Fibroblast of lung (primary cell): ENCODE measurements at regions not wholly inside any gene's neighbourhood (a gene's known extent, or its start where the extent isn't known, plus 50 kb on each side); places are given as distances from the start of the nearest gene placed in this dataset.

Experiments used
- DNase-seq, 2 donors: peaks; one replicate each; pipeline versions ENCODE4 v3.0.0 to v3.0.0-alpha.2; 2010; ENCODE audit warnings: low read depth in 2 of 2
- H2AFZ ChIP-seq: 2 replicates; pipeline ENCODE4 v1.5.1; 2012; ENCODE audit warnings: low read length, control low read depth, inconsistent platforms
- H3K27ac ChIP-seq: 2 replicates; pipeline ENCODE4 v1.5.1; 2011; ENCODE audit warnings: low read length, control low read depth; ENCODE audit not compliant: insufficient read depth
- H3K27me3 ChIP-seq: 2 replicates; pipeline ENCODE4 v1.5.1; 2011; ENCODE audit warnings: mild to moderate bottlenecking, low read length; ENCODE audit not compliant: control insufficient read depth, insufficient read depth
- H3K36me3 ChIP-seq: 2 replicates; pipeline ENCODE4 v1.5.1; 2011; ENCODE audit warnings: low read length; ENCODE audit not compliant: control insufficient read depth, insufficient read depth
- H3K4me1 ChIP-seq: 2 replicates; pipeline ENCODE4 v1.5.1; 2011; ENCODE audit warnings: low read length; ENCODE audit not compliant: control insufficient read depth, insufficient read depth; ENCODE audit errors: extremely low read depth
- H3K4me2 ChIP-seq: 2 replicates; pipeline ENCODE4 v1.5.1; 2011; ENCODE audit warnings: low read length, control low read depth; ENCODE audit not compliant: insufficient read depth; ENCODE audit errors: extremely low read depth
- H3K4me3 ChIP-seq, 4 experiments: fragments of 200-600 bp in 1 of 4; sonication (generic) in 1 of 4; replicated peaks in 1 of 4; 2 replicates each; pipeline ENCODE4 v1.5.1; 2011 to 2016; ENCODE audit warnings: low read length in 4 of 4, low read depth in 3 of 4, mild to moderate bottlenecking in 3 of 4, control low read depth in 2 of 4, inconsistent platforms in 1 of 4, mixed read lengths in 1 of 4; ENCODE audit not compliant: insufficient read depth in 1 of 4; ENCODE audit errors: control extremely low read depth in 1 of 4
- H3K79me2 ChIP-seq: 2 replicates; pipeline ENCODE4 v1.5.1; 2012; ENCODE audit warnings: mild to moderate bottlenecking, low read length, inconsistent platforms; ENCODE audit not compliant: control insufficient read depth, insufficient read depth
- H3K9ac ChIP-seq: 2 replicates; pipeline ENCODE4 v1.5.1; 2011; ENCODE audit warnings: mild to moderate bottlenecking, low read length, control low read depth; ENCODE audit not compliant: insufficient read depth
- H3K9me3 ChIP-seq: 2 replicates; pipeline ENCODE4 v1.5.1; 2012; ENCODE audit warnings: low read depth, low read length; ENCODE audit not compliant: control insufficient read depth, insufficient read depth
- H4K20me1 ChIP-seq: 2 replicates; pipeline ENCODE4 v1.5.1; 2011; ENCODE audit warnings: low read length; ENCODE audit not compliant: control insufficient read depth, insufficient read depth; ENCODE audit errors: extremely low read depth
- EZH2 ChIP-seq: IDR thresholded peaks from 2 replicates; pipeline ENCODE4 v1.5.1; 2012; ENCODE audit warnings: low read length, control low read depth, mild to moderate bottlenecking; ENCODE audit errors: missing control alignments
- TF ChIP-seq, protein P1 (sequence below), 2 donors: IDR thresholded peaks in 1 of 2; conservative IDR thresholded peaks in 1 of 2; 1 replicate in 1 of 2; 2 replicates in 1 of 2; pipeline ENCODE4 v1.5.1; 2011 to 2012; ENCODE audit warnings: low read length in 2 of 2, control low read depth in 1 of 2, inconsistent platforms in 1 of 2, low read depth in 1 of 2, mild to moderate bottlenecking in 1 of 2

- no peak overlapping the region for H3K9ac ChIP-seq
- TF ChIP-seq EZH2: no peak
- TF ChIP-seq, protein P1, sequence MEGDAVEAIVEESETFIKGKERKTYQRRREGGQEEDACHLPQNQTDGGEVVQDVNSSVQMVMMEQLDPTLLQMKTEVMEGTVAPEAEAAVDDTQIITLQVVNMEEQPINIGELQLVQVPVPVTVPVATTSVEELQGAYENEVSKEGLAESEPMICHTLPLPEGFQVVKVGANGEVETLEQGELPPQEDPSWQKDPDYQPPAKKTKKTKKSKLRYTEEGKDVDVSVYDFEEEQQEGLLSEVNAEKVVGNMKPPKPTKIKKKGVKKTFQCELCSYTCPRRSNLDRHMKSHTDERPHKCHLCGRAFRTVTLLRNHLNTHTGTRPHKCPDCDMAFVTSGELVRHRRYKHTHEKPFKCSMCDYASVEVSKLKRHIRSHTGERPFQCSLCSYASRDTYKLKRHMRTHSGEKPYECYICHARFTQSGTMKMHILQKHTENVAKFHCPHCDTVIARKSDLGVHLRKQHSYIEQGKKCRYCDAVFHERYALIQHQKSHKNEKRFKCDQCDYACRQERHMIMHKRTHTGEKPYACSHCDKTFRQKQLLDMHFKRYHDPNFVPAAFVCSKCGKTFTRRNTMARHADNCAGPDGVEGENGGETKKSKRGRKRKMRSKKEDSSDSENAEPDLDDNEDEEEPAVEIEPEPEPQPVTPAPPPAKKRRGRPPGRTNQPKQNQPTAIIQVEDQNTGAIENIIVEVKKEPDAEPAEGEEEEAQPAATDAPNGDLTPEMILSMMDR (conservative IDR thresholded peaks at IDR 0.05 in 1 of 2, IDR thresholded peaks at IDR 0.05 in 1 of 2; ENCODE audit: low read depth in 1 of 2, low read length in 2 of 2): no peak
- H3K4me3 ChIP-seq: no peak overlapping the region
- H3K27me3 ChIP-seq: no peaks in the 10 kb centered on the region
- H3K4me2 ChIP-seq: no peak overlapping the region
- no peak overlapping the region for H2AFZ ChIP-seq
- no peaks in the 10 kb centered on the region for H4K20me1 ChIP-seq
- H3K79me2 ChIP-seq: no peaks in the 10 kb centered on the region
- H3K27ac ChIP-seq: no peak overlapping the region
- no peaks in the 10 kb centered on the region for H3K4me1 ChIP-seq
- H3K9me3 ChIP-seq: no peaks in the 10 kb centered on the region
- no peak for DNase-seq
- no peaks in the 10 kb centered on the region for H3K36me3 ChIP-seq
Measured at GRCh38 chr6:139832493-139833305, 458.3 kb upstream of the CITED2 start.

GRCh38 chr6:139829576-139829975 is 455.1 kb upstream of the CITED2 start:
- H3K9me3 ChIP-seq: no peaks in the 10 kb centered on the region
- H2AFZ ChIP-seq: no peak overlapping the region
- H4K20me1 ChIP-seq: no peaks in the 10 kb centered on the region
- H3K79me2 ChIP-seq: no peaks in the 10 kb centered on the region
- no peak overlapping the region for H3K4me3 ChIP-seq
- H3K27me3 ChIP-seq: no peaks in the 10 kb centered on the region
- no peak overlapping the region for H3K4me2 ChIP-seq
- H3K4me1 ChIP-seq: no peaks in the 10 kb centered on the region
- no peaks in the 10 kb centered on the region for H3K36me3 ChIP-seq
- no peak for DNase-seq
- no peak overlapping the region for H3K9ac ChIP-seq
- no peak for TF ChIP-seq EZH2
- TF ChIP-seq, protein P1 (conservative IDR thresholded peaks at IDR 0.05 in 1 of 2, IDR thresholded peaks at IDR 0.05 in 1 of 2; ENCODE audit: low read depth in 1 of 2, low read length in 2 of 2): no peak
- H3K27ac ChIP-seq: no peak overlapping the region

DNA sequence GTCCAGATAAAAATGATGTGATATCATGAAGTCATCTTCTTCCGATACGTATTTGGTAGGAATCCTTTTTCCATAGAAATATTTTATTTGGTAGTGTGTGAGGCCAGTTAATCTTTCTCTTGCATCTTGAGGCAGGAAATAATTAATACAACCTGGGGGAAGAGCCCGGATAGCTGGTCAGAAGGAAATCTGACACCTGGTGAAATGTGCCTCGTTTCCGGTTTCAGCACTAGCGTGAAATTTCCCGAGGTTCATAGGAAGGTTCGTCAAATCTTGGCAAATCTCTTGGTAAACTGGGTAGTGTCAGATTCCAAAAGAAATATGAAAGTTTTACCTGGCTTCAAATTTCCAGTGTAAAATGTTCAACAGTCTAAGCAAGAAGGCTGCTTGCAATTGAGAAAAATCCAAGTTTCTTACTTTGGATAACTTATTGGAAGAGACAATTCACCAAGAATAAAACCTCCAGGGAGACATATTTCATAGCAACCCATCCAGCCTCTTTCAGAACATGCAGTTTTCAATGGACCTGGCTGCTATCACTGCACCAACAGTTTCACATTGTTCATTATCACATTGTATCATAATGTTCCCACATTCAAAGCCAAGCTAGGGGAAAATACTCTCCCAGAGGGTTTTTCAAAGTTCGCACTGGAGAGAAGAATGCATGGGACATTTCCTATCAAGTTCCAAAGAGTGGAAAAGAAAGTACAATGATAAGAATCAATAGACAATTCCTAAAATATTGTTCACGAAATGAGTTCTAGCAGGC is 454.5 kb upstream of the CITED2 start:
- no peaks in the 10 kb centered on the region for H4K20me1 ChIP-seq
- H3K4me1 ChIP-seq: no peaks in the 10 kb centered on the region
- no peaks in the 10 kb centered on the region for H3K79me2 ChIP-seq
- H3K9me3 ChIP-seq: no peaks in the 10 kb centered on the region
- H3K27ac ChIP-seq: no peak overlapping the region
- H3K36me3 ChIP-seq: no peaks in the 10 kb centered on the region
- no peak for DNase-seq
- no peak overlapping the region for H3K4me2 ChIP-seq
- H3K4me3 ChIP-seq: no peak overlapping the region
- H3K27me3 ChIP-seq: no peaks in the 10 kb centered on the region
- no peak for TF ChIP-seq EZH2
- TF ChIP-seq, protein P1 (conservative IDR thresholded peaks at IDR 0.05 in 1 of 2, IDR thresholded peaks at IDR 0.05 in 1 of 2; ENCODE audit: low read depth in 1 of 2, low read length in 2 of 2): no peak
- H3K9ac ChIP-seq: no peak overlapping the region
- H2AFZ ChIP-seq: no peak overlapping the region
